Parathyroid adenoma (tissue), 2 donors: ENCODE measurements at regions not wholly inside any gene's neighbourhood (a gene's known extent, or its start where the extent isn't known, plus 50 kb on each side); places are given as distances from the start of the nearest gene placed in this dataset.

Experiments
- H2AFZ ChIP-seq: fragments of 300-600 bp; sonication (generic); one replicate; pipeline ENCODE4 v1.7.0; 2017; ENCODE audit warnings: antibody characterized with exemption, mild to moderate bottlenecking
- H3K27ac ChIP-seq: fragments of 300-600 bp; sonication (generic); one replicate; pipeline ENCODE4 v1.7.0; 2017
- H3K27me3 ChIP-seq: fragments of 300-600 bp; sonication (generic); one replicate; pipeline ENCODE4 v1.7.0; 2017; ENCODE audit warnings: low read length; ENCODE audit not compliant: control insufficient read depth, insufficient read depth
- H3K36me3 ChIP-seq: fragments of 300-600 bp; sonication (generic); one replicate; pipeline ENCODE4 v1.7.0; 2017; ENCODE audit warnings: low read length; ENCODE audit not compliant: control insufficient read depth, insufficient read depth
- H3K4me1 ChIP-seq: fragments of 300-600 bp; sonication (generic); one replicate; pipeline ENCODE4 v1.7.0; 2017; ENCODE audit warnings: control low read depth
- H3K4me2 ChIP-seq: fragments of 300-600 bp; sonication (generic); one replicate; pipeline ENCODE4 v1.7.0; 2017; ENCODE audit warnings: low read length
- H3K4me3 ChIP-seq: fragments of 300-600 bp; sonication (generic); one replicate; pipeline ENCODE4 v1.7.0; 2017; ENCODE audit warnings: low read depth, low read length
- H3K79me2 ChIP-seq: fragments of 300-600 bp; sonication (generic); one replicate; pipeline ENCODE4 v1.7.0; 2017; ENCODE audit warnings: control low read depth
- H3K9ac ChIP-seq: fragments of 300-600 bp; sonication (generic); one replicate; pipeline ENCODE4 v1.7.0; 2017; ENCODE audit warnings: mild to moderate bottlenecking
- H3K9me3 ChIP-seq: fragments of 300-600 bp; sonication (generic); one replicate; pipeline ENCODE4 v1.7.0; 2017; ENCODE audit warnings: low read length; ENCODE audit not compliant: control insufficient read depth
- TF ChIP-seq, protein P1 (sequence below): fragments of 300-600 bp; sonication (generic); IDR thresholded peaks from one replicate; pipeline ENCODE4 v1.7.0; 2017; ENCODE audit warnings: antibody characterized with exemption, mild to moderate bottlenecking
- donor health status: primary hyperparathyroidism.

DNA sequence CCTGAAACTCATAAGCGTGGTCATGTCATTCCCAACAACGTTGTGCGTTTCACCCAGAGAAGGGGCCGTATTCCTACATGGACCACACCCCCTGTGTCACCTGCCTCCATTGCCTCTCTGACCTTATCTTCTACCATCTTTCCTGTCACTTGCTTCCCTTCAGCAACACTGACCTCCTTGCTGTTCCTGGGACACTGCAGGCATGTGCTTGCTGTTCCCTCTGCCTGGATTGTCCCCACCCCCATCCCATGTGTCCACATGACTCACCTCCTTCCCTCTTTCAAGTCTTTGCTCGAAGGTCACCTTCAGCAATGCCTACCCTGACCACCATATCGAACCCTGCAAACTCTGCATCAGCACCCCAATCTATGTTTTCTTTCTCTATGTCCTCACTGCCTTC is 133.2 kb upstream of the ZNF618 start:
- H3K36me3 ChIP-seq: no peaks in the 10 kb centered on the region
- no peaks in the 10 kb centered on the region for H3K79me2 ChIP-seq
- H3K4me2 ChIP-seq: no peak overlapping the region
- TF ChIP-seq, protein P1, sequence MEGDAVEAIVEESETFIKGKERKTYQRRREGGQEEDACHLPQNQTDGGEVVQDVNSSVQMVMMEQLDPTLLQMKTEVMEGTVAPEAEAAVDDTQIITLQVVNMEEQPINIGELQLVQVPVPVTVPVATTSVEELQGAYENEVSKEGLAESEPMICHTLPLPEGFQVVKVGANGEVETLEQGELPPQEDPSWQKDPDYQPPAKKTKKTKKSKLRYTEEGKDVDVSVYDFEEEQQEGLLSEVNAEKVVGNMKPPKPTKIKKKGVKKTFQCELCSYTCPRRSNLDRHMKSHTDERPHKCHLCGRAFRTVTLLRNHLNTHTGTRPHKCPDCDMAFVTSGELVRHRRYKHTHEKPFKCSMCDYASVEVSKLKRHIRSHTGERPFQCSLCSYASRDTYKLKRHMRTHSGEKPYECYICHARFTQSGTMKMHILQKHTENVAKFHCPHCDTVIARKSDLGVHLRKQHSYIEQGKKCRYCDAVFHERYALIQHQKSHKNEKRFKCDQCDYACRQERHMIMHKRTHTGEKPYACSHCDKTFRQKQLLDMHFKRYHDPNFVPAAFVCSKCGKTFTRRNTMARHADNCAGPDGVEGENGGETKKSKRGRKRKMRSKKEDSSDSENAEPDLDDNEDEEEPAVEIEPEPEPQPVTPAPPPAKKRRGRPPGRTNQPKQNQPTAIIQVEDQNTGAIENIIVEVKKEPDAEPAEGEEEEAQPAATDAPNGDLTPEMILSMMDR: no peak
- no peak overlapping the region for H2AFZ ChIP-seq
- no peak overlapping the region for H3K27ac ChIP-seq
- no peak overlapping the region for H3K4me3 ChIP-seq
- H3K9me3 ChIP-seq: peaks cover 6% of the 10 kb centered on the region
- H3K27me3 ChIP-seq: no peaks in the 10 kb centered on the region
- no peaks in the 10 kb centered on the region for H3K4me1 ChIP-seq
- no peak overlapping the region for H3K9ac ChIP-seq

DNA sequence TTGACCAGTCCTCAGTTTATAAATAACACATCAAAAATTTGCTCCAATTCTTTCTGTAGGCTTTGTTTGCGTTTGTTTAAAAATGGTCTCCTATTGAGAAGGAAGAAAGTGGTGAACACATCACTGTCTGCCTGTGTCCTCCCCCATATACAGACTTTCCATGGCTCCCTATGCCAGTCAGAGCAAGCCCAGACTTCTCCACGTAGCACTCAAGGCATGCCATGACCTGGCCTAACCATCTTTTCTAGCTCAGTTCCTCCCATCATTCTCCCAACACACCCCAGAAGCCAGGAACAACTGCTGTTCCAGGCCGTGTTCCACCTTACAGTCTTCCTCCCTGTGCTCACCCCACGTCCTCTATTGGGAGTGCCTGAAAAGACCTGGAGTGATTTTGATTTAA is 129.6 kb upstream of the ZNF618 start:
- no peaks in the 10 kb centered on the region for H3K4me1 ChIP-seq
- H3K27me3 ChIP-seq: no peaks in the 10 kb centered on the region
- TF ChIP-seq, protein P1: no peak
- H3K4me3 ChIP-seq: no peak overlapping the region
- H3K36me3 ChIP-seq: no peaks in the 10 kb centered on the region
- no peak overlapping the region for H2AFZ ChIP-seq
- peaks cover 6% of the 10 kb centered on the region for H3K9me3 ChIP-seq
- no peak overlapping the region for H3K9ac ChIP-seq
- H3K79me2 ChIP-seq: no peaks in the 10 kb centered on the region
- no peak overlapping the region for H3K27ac ChIP-seq
- H3K4me2 ChIP-seq: no peak overlapping the region

- H3K79me2 ChIP-seq: no peaks in the 10 kb centered on the region
These were observed 128.0 kb upstream of the ZNF618 start for GRCh38 chr9:113748135-113748534.

GRCh38 chr9:113753398-113754119 is 122.5 kb upstream of the ZNF618 start:
- H3K4me2 ChIP-seq: no peak overlapping the region
- H3K27ac ChIP-seq: no peak overlapping the region
- no peak overlapping the region for H3K9ac ChIP-seq
- H3K27me3 ChIP-seq: no peaks in the 10 kb centered on the region
- no peak overlapping the region for H3K4me3 ChIP-seq
- H3K9me3 ChIP-seq: no peaks in the 10 kb centered on the region
- no peaks in the 10 kb centered on the region for H3K79me2 ChIP-seq
- H3K36me3 ChIP-seq: no peaks in the 10 kb centered on the region
- no peak overlapping the region for H2AFZ ChIP-seq
- no peaks in the 10 kb centered on the region for H3K4me1 ChIP-seq
- TF ChIP-seq, protein P1: no peak

More at GRCh38 chr9:113748135-113748534, 128.0 kb upstream of the ZNF618 start:
- Histone ChIP-seq H2AFZ (no peak overlapping the region), H3K4me1 (no peaks in the 10 kb centered on the region), H3K9me3 (peaks cover 6% of the 10 kb centered on the region), H3K27ac (no peak overlapping the region), H3K4me3 (no peak overlapping the region), H3K36me3 (no peaks in the 10 kb centered on the region), H3K4me2 (no peak overlapping the region), H3K9ac (no peak overlapping the region), H3K27me3 (no peaks in the 10 kb centered on the region)
- TF ChIP-seq, protein P1: no peak

DNA sequence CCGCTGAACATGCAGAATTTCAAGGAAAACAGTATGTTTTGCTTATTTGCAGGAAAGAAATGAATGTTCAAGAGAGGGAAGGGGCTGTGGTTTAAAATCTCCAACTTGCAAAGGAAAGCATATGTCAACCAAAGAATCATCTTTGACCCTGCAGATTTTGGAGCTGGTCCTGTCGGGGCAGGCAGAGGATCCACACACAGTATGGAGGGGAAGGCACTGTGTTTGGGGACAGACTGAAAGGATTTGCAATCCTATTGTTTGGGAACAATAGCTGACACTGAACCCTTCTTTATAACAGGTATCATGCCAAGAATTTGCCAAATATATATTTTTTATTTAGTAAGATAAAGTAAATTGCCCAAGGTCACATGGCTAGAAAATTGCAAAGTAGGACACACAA is 121.4 kb upstream of the ZNF618 start:
- H3K27ac ChIP-seq: no peak overlapping the region
- TF ChIP-seq, protein P1: no peak
- no peaks in the 10 kb centered on the region for H3K27me3 ChIP-seq
- no peaks in the 10 kb centered on the region for H3K79me2 ChIP-seq
- no peaks in the 10 kb centered on the region for H3K9me3 ChIP-seq
- H3K4me3 ChIP-seq: no peak overlapping the region
- H3K4me1 ChIP-seq: no peaks in the 10 kb centered on the region
- no peaks in the 10 kb centered on the region for H3K36me3 ChIP-seq
- H3K9ac ChIP-seq: no peak overlapping the region
- no peak overlapping the region for H3K4me2 ChIP-seq
- H2AFZ ChIP-seq: no peak overlapping the region
